HUES6 (cell line): ENCODE measurements at regions not wholly inside any gene's neighbourhood (a gene's known extent, or its start where the extent isn't known, plus 50 kb on each side); places are given as distances from the start of the nearest gene placed in this dataset.

Experiments
- H3K27ac ChIP-seq: 2 replicates; pipeline ENCODE4 v1.7.0; 2013; ENCODE audit warnings: low read depth, mild to moderate bottlenecking, low read length, inconsistent platforms
- H3K27me3 ChIP-seq: 2 replicates; pipeline ENCODE4 v1.6.1; 2013; ENCODE audit warnings: low read length; ENCODE audit not compliant: control insufficient read depth, insufficient read depth
- H3K36me3 ChIP-seq: 2 replicates; pipeline ENCODE4 v1.6.1; 2013; ENCODE audit warnings: low read length; ENCODE audit not compliant: control insufficient read depth, insufficient read depth
- H3K4me1 ChIP-seq: 2 replicates; pipeline ENCODE4 v1.6.1; 2013; ENCODE audit warnings: low read length; ENCODE audit not compliant: control insufficient read depth, insufficient read depth
- H3K4me3 ChIP-seq: 2 replicates; pipeline ENCODE4 v1.5.1; 2013; ENCODE audit warnings: low read depth, low read length
- H3K9ac ChIP-seq: one replicate; pipeline ENCODE4 v1.6.1; 2013; ENCODE audit warnings: mild to moderate bottlenecking, low read length
- H3K9me3 ChIP-seq: 2 replicates; pipeline ENCODE4 v1.6.1; 2013; ENCODE audit warnings: low read depth, low read length; ENCODE audit not compliant: control insufficient read depth, insufficient read depth

DNA sequence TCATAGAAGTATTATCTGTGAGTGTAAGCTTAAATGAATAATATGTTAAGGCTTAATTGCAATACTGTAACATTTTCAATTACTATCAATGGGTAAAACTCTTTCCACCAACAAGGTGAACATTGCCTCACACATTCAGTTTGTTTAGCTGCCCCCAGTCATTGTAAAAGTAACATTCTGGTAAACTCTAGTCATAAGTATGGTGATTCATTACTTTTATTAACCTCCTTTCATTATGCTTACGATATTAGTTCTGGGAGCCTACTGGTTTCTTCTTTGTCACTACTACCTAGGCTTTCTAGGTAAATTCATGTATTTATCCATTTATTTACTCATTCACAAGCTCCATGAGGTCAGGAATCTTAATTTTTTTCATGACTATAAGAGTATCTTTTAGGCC, 412.8 kb upstream of the SLIT2 start:
- Histone ChIP-seq H3K27me3 (no peaks in the 10 kb centered on the region), H3K9ac (no peak overlapping the region), H3K4me1 (no peaks in the 10 kb centered on the region), H3K27ac (no peak overlapping the region), H3K9me3 (no peaks in the 10 kb centered on the region), H3K4me3 (no peak overlapping the region), H3K36me3 (no peaks in the 10 kb centered on the region)

DNA sequence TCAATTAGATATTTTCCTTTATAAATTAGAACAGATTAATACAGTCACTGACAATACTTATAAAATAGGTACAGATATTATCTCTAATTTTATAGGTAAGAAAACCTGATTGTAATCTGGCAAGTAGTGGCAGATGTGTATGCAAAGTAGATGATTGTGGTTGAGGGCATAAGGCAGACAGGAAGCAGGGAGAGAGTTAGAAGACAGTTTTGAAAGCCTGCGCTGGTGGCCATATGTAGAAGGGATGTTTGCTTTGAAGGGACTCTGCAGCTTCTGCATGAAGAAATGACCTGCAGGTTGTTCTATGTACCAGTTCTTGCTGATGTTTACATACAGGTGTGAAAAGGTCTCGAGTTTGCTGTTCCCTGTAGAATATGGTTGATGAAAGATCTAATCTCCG, 416.3 kb upstream of the SLIT2 start:
- H3K27me3 ChIP-seq = no peaks in the 10 kb centered on the region
- H3K36me3 ChIP-seq = no peaks in the 10 kb centered on the region
- H3K9me3 ChIP-seq = no peaks in the 10 kb centered on the region
- H3K27ac ChIP-seq = no peak overlapping the region
- no peak overlapping the region for H3K9ac ChIP-seq
- no peak overlapping the region for H3K4me3 ChIP-seq
- H3K4me1 ChIP-seq = no peaks in the 10 kb centered on the region

DNA sequence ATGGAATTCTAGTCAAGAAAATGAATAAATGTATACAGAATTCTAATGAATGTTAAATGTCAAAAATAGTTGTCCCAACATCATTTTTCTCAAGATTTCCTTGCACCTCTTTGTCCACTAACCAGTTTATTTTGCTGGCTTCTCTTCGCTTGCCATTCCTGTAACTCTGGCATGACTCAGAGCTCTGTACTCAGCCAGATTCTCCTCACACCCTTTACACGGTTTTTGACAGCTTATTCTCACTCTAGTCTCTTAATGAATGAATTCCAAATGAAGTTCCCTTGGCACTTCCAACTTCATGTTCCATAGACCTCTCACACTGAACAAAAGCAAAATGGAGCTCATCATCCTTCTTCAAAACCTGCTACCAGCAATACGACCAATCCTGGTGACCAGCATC, 419.3 kb upstream of the SLIT2 start:
- no peaks in the 10 kb centered on the region for H3K27me3 ChIP-seq
- no peak overlapping the region for H3K4me3 ChIP-seq
- H3K27ac ChIP-seq = no peak overlapping the region
- H3K9ac ChIP-seq = no peak overlapping the region
- H3K4me1 ChIP-seq = peaks cover 3% of the 10 kb centered on the region; the same call in 1 of the 2 replicates
- no peaks in the 10 kb centered on the region for H3K36me3 ChIP-seq
- H3K9me3 ChIP-seq = no peaks in the 10 kb centered on the region

- Histone ChIP-seq H3K4me1 (peaks cover 3% of the 10 kb centered on the region; the same call in 1 of the 2 replicates), H3K9me3 (no peaks in the 10 kb centered on the region), H3K36me3 (no peaks in the 10 kb centered on the region), H3K9ac (no peak overlapping the region), H3K27me3 (no peaks in the 10 kb centered on the region), H3K4me3 (no peak overlapping the region), H3K27ac (no peak overlapping the region)
Observed at GRCh38 chr4:19831644-19832285, 419.9 kb upstream of the SLIT2 start.

DNA sequence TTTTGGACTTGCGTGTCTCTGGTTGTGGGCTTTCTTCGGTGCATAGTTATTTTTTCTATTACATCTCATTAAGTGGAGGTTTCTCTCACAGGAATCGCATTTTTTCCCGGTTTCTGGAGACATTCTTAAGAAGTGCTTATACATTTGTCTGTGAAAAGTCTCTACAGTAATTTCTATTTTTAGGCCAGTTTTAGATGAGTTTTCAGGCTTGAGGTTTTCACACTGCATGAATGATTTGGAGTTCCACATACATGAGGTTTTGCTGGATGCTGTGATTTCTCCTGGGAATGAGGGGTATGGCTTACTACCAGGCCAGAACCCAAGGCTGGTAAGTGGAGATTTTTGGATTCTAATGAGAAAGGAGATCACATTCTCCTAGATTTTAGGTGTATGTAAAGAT, 422.6 kb upstream of the SLIT2 start:
- Histone ChIP-seq H3K4me3 (no peak overlapping the region), H3K4me1 (peaks cover 3% of the 10 kb centered on the region; the same call in 1 of the 2 replicates), H3K9me3 (no peaks in the 10 kb centered on the region), H3K9ac (no peak overlapping the region), H3K36me3 (no peaks in the 10 kb centered on the region), H3K27ac (no peak overlapping the region), H3K27me3 (no peaks in the 10 kb centered on the region)

DNA sequence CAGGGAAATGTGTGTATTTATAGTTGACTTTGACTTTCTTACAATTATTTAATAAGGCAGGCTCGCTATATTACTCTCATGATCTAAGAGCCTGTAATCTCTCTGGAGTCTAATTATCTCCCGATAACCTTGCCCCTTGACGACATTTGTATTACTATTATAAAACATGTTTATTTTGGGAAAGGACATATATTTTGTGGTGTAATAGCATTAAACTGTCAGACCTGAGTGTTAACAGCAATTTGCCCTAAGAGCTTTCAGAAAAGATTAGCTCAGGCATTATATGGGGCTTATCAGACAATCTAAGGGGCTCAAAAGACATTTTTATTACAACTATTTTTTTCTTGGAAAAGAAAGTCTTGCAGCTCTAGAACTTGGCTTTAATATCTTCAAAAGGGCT, 427.9 kb upstream of the SLIT2 start:
- H3K9ac ChIP-seq = no peak overlapping the region
- H3K27ac ChIP-seq = no peak overlapping the region
- no peaks in the 10 kb centered on the region for H3K36me3 ChIP-seq
- no peaks in the 10 kb centered on the region for H3K9me3 ChIP-seq
- H3K4me3 ChIP-seq = no peak overlapping the region
- H3K27me3 ChIP-seq = no peaks in the 10 kb centered on the region
- H3K4me1 ChIP-seq = peaks cover 3% of the 10 kb centered on the region; the same call in 1 of the 2 replicates

DNA sequence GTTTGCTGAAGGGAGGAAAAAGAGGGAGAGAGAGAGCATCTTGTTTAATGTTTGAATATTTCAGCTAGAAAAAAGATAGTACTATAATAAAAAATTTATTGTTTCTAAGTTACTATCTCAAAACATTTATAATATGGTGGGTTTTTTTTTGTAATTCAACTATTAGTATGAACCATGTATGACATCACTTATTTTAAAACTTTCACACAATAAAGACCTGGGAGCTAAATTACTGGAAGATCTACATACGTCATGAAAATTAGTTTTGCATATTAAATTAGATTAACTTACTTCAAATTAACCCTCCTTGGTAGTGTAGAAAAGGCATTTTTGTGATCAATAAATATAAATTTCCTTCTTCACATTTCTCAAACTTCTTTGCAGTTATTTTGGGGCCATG, 432.0 kb upstream of the SLIT2 start:
- Histone ChIP-seq H3K36me3 (no peaks in the 10 kb centered on the region), H3K27me3 (no peaks in the 10 kb centered on the region), H3K9me3 (no peaks in the 10 kb centered on the region), H3K27ac (no peak overlapping the region), H3K4me3 (no peak overlapping the region), H3K9ac (no peak overlapping the region), H3K4me1 (no peaks in the 10 kb centered on the region)

DNA sequence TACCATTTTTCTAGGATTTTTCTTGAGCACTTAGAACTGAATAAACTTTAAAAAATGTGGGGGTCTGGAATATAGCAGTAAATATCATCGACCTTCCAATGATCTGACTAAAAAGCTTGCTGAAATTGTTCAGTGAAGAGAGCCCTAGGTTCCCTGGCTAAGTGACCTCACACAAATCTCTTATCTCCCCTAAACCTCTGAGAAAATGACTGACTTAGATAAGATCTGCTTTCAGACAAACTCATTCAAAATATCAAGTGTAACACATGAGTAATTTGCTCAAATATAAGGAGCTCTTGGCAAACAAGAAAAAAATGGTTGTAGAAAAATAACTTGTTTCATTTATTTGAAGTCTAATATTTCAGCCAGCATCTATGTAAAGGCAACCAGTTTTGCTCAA, 441.7 kb upstream of the SLIT2 start:
- no peaks in the 10 kb centered on the region for H3K36me3 ChIP-seq
- H3K27me3 ChIP-seq = no peaks in the 10 kb centered on the region
- H3K4me1 ChIP-seq = no peaks in the 10 kb centered on the region
- H3K9ac ChIP-seq = no peak overlapping the region
- H3K27ac ChIP-seq = no peak overlapping the region
- H3K9me3 ChIP-seq = no peaks in the 10 kb centered on the region
- H3K4me3 ChIP-seq = no peak overlapping the region

- no peak overlapping the region for H3K9ac ChIP-seq
- H3K9me3 ChIP-seq = no peaks in the 10 kb centered on the region
Observed at GRCh38 chr4:19807505-19807904, 444.2 kb upstream of the SLIT2 start.

DNA sequence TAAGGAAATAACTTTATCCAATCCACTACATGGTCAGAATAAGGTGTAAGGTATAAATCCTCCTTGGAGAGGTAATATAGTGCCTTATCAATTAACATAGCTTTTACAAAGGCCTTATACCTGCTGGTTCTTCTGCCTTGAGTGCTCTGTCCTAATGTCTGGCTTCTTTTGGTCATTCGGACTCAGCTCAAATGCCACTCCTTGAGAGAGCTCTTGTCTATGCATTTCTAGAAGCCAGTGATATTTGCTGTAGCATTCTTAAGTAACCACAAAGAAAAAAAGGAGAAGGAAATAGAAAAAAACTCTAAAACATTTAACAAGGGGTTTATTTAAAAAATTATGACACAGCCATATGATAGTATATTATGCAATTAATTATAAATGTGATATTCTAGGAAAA, 444.8 kb upstream of the SLIT2 start:
- no peak overlapping the region for H3K9ac ChIP-seq
- no peak overlapping the region for H3K4me3 ChIP-seq
- no peaks in the 10 kb centered on the region for H3K9me3 ChIP-seq
- H3K27me3 ChIP-seq = no peaks in the 10 kb centered on the region
- no peak overlapping the region for H3K27ac ChIP-seq
- H3K4me1 ChIP-seq = no peaks in the 10 kb centered on the region
- no peaks in the 10 kb centered on the region for H3K36me3 ChIP-seq

More at GRCh38 chr4:19807505-19807904, 444.2 kb upstream of the SLIT2 start:
- Histone ChIP-seq H3K36me3 (no peaks in the 10 kb centered on the region), H3K4me3 (no peak overlapping the region), H3K27me3 (no peaks in the 10 kb centered on the region), H3K27ac (no peak overlapping the region), H3K4me1 (no peaks in the 10 kb centered on the region)

DNA sequence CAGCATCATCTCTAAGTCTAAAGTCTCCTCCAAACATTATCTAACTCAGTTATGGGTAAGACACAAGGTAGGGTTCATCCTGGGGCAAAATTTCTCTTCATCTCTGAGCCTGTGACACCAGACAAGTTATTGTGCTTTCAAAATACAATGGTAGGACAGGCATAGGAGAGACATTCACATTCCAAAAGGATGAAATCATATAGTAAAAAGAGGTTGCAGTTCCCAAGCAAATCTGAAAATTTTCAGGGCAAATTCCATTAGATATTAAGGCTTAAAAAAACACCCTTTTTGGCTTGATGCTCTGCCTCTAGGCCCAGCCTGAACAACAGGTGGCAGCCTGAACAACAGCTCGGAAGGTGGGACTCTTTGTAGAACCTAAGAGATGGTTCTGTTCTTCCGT, 448.3 kb upstream of the SLIT2 start:
- Histone ChIP-seq H3K27me3 (no peaks in the 10 kb centered on the region), H3K36me3 (no peaks in the 10 kb centered on the region), H3K27ac (no peak overlapping the region), H3K9ac (no peak overlapping the region), H3K9me3 (no peaks in the 10 kb centered on the region), H3K4me1 (no peaks in the 10 kb centered on the region), H3K4me3 (no peak overlapping the region)

DNA sequence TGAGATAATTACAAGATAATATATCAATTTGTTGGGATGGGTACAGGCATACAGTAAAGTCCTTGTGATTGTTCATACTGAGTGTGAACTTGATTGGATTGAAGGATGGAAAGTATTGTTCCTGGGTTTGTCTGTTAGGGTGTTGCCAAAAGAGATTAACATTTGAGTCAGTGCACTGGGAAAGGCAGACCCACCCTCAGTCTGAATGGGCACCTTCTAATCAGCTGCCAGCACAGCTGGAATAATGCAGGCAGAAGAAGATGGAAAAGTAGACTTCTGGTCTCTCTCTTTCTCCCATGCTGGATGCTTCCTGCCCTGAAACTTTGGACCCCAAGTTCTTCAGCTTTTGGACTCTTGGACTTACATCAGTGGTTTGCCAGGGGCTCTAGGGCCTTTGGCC, 457.9 kb upstream of the SLIT2 start:
- no peak overlapping the region for H3K27ac ChIP-seq
- H3K4me1 ChIP-seq = no peaks in the 10 kb centered on the region
- H3K9ac ChIP-seq = no peak overlapping the region
- H3K9me3 ChIP-seq = peaks cover 8% of the 10 kb centered on the region
- H3K27me3 ChIP-seq = no peaks in the 10 kb centered on the region
- H3K36me3 ChIP-seq = no peaks in the 10 kb centered on the region
- H3K4me3 ChIP-seq = no peak overlapping the region
